ENCODE measurements at regions not wholly inside any gene's neighbourhood (a gene's known extent, or its start where the extent isn't known, plus 50 kb on each side); places are given as distances from the start of the nearest gene placed in this dataset.

- no peak for DNase-seq
Observed at GRCh38 chr1:68378296-68379084, 71.3 kb downstream of the RPE65 start.

- DNase-seq, result no peak
Observed at GRCh38 chr1:68377098-68377497, 72.7 kb downstream of the RPE65 start.

GRCh38 chr1:68376441-68376840 is 73.3 kb downstream of the RPE65 start:
- no peak for DNase-seq

GRCh38 chr1:68375919-68376318 is 73.8 kb downstream of the RPE65 start:
- DNase-seq, result no peak

- DNase-seq, result no peak
Observed at GRCh38 chr1:68373173-68373572, 76.6 kb downstream of the RPE65 start.

GRCh38 chr1:68372487-68372886 is 77.3 kb downstream of the RPE65 start:
- no peak for DNase-seq

GRCh38 chr1:68370101-68370915 is 79.4 kb downstream of the RPE65 start:
- no peak for DNase-seq

GRCh38 chr1:68366572-68366971 is 83.2 kb downstream of the RPE65 start:
- DNase-seq, result no peak

GRCh38 chr1:68365709-68366382 is 83.9 kb downstream of the RPE65 start:
- DNase-seq, result no peak

- DNase-seq, result no peak
Observed at GRCh38 chr1:68363339-68363738, 86.4 kb downstream of the RPE65 start.

GRCh38 chr1:68361346-68361910 is 88.3 kb downstream of the RPE65 start:
- DNase-seq, result no peak

GRCh38 chr1:68359045-68359444 is 90.7 kb downstream of the RPE65 start:
- DNase-seq, result no peak

- no peak for DNase-seq
Observed at GRCh38 chr1:68358439-68358838, 91.3 kb downstream of the RPE65 start.

GRCh38 chr1:68355614-68356013 is 94.1 kb downstream of the RPE65 start:
- no peak for DNase-seq

GRCh38 chr1:68352202-68352601 is 97.6 kb downstream of the RPE65 start:
- no peak for DNase-seq

- DNase-seq, result no peak
Observed at GRCh38 chr1:68347415-68347814, 102.3 kb downstream of the RPE65 start.

- DNase-seq, result peak; percentile 19
Observed at GRCh38 chr1:68346188-68346808, 103.5 kb downstream of the RPE65 start.

- DNase-seq, result no peak
Observed at GRCh38 chr1:68344208-68344607, 105.5 kb downstream of the RPE65 start.

- DNase-seq, result no peak
Observed at GRCh38 chr1:68340951-68341350, 108.6 kb upstream of the WLS start.

- no peak for DNase-seq
Observed at GRCh38 chr1:68339505-68339904, 107.2 kb upstream of the WLS start.

- DNase-seq, result no peak
Observed at GRCh38 chr1:68338081-68338480, 105.8 kb upstream of the WLS start.

- no peak for DNase-seq
Observed at GRCh38 chr1:68332041-68332440, 99.7 kb upstream of the WLS start.

All from NCI-H1436 treated with DMSO at 0.1 percent for 48 hours (cell line).